Ishikawa (cell line): ENCODE measurements at regions not wholly inside any gene's neighbourhood (a gene's known extent, or its start where the extent isn't known, plus 50 kb on each side); places are given as distances from the start of the nearest gene placed in this dataset.

Experiments used
- CEBPB ChIP-seq: IDR thresholded peaks from 2 replicates; pipeline ENCODE4 v1.6.1; 2012
- FOXM1 ChIP-seq: IDR thresholded peaks from 2 replicates; pipeline ENCODE4 v1.6.1; 2012; ENCODE audit warnings: low read depth, borderline replicate concordance
- TEAD4 ChIP-seq: IDR thresholded peaks from 2 replicates; pipeline ENCODE4 v1.6.1; 2012
- YY1 ChIP-seq: IDR thresholded peaks from 2 replicates; pipeline ENCODE4 v1.6.1; 2012; ENCODE audit warnings: low read depth

- TF ChIP-seq CEBPB, result no peak
- no peak for TF ChIP-seq FOXM1
- TF ChIP-seq YY1, result no peak
- TF ChIP-seq TEAD4, result no peak
These were observed 985.7 kb upstream of the FBXO33 start for GRCh38 chr14:40417777-40418401.
